Mesendoderm (in vitro differentiated cells): ENCODE measurements at regions not wholly inside any gene's neighbourhood (a gene's known extent, or its start where the extent isn't known, plus 50 kb on each side); places are given as distances from the start of the nearest gene placed in this dataset.

ENCODE experiments used
- DNase-seq: peaks from one replicate; pipeline ENCODE4 v3.0.0; 2013
- H2AK5ac ChIP-seq: 2 replicates; pipeline ENCODE4 v1.6.1; 2013; ENCODE audit warnings: low read length, inconsistent platforms
- H2BK120ac ChIP-seq: 2 replicates; pipeline ENCODE4 v1.6.1; 2013; ENCODE audit warnings: low read depth, mild to moderate bottlenecking, low read length, moderate library complexity, mixed read lengths
- H2BK15ac ChIP-seq: replicated peaks from 2 replicates; pipeline ENCODE4 v1.6.1; 2013; ENCODE audit warnings: low read depth, mild to moderate bottlenecking, moderate library complexity
- H2BK5ac ChIP-seq: 2 replicates; pipeline ENCODE4 v1.6.1; 2013; ENCODE audit warnings: low read length, inconsistent platforms
- H3K18ac ChIP-seq: 2 replicates; pipeline ENCODE4 v1.6.1; 2013; ENCODE audit warnings: mild to moderate bottlenecking, low read length, mixed read lengths
- H3K23ac ChIP-seq: one replicate; pipeline ENCODE4 v1.6.1; 2013; ENCODE audit warnings: low read length
- H3K27ac ChIP-seq: 2 replicates; pipeline ENCODE4 v1.5.1; 2013; ENCODE audit warnings: low read depth, mild to moderate bottlenecking, inconsistent platforms, low read length, moderate library complexity
- H3K27me3 ChIP-seq: 2 replicates; pipeline ENCODE4 v1.6.1; 2013; ENCODE audit warnings: low read length, control low read depth, mild to moderate bottlenecking, inconsistent platforms; ENCODE audit not compliant: insufficient read depth, poor library complexity
- H3K36me3 ChIP-seq: 2 replicates; pipeline ENCODE4 v1.6.1; 2013; ENCODE audit warnings: low read length, inconsistent platforms; ENCODE audit not compliant: control insufficient read depth, insufficient read depth
- H3K4ac ChIP-seq: one replicate; pipeline ENCODE4 v1.6.1; 2013; ENCODE audit warnings: low read depth, mild to moderate bottlenecking, low read length, moderate library complexity
- H3K4me1 ChIP-seq: 2 replicates; pipeline ENCODE4 v1.6.1; 2013; ENCODE audit warnings: low read depth, low read length, inconsistent platforms; ENCODE audit not compliant: control insufficient read depth
- H3K4me2 ChIP-seq: 2 replicates; pipeline ENCODE4 v1.6.1; 2013; ENCODE audit warnings: low read length
- H3K4me3 ChIP-seq: 2 replicates; pipeline ENCODE4 v1.5.1; 2013; ENCODE audit warnings: mild to moderate bottlenecking, low read length
- H3K56ac ChIP-seq: one replicate; pipeline ENCODE4 v1.6.1; 2013; ENCODE audit warnings: low read length
- H3K79me1 ChIP-seq: 2 replicates; pipeline ENCODE4 v1.6.1; 2013; ENCODE audit warnings: low read length, inconsistent platforms
- H3K79me2 ChIP-seq: 2 replicates; pipeline ENCODE4 v1.6.1; 2013; ENCODE audit warnings: mild to moderate bottlenecking, low read length; ENCODE audit not compliant: control insufficient read depth, insufficient read depth
- H3K9ac ChIP-seq: 2 replicates; pipeline ENCODE4 v1.6.1; 2013; ENCODE audit warnings: low read length, inconsistent platforms
- H4K5ac ChIP-seq: one replicate; pipeline ENCODE4 v1.6.1; 2013; ENCODE audit warnings: low read length
- H4K8ac ChIP-seq: one replicate; pipeline ENCODE4 v1.6.1; 2013; ENCODE audit warnings: low read depth, mild to moderate bottlenecking, control low read depth, low read length, moderate library complexity
- WGBS: extraction: QIAGEN DNeasy Blood & Tissue Kit; methylation state at CpG from one replicate; pipeline ENCODE4 v1.1.7; 2013; ENCODE audit warnings: low lambda C conversion rate, missing lambda C conversion rate; ENCODE audit not compliant: insufficient coverage; ENCODE audit errors: extremely low coverage; 5-methylcytosine and 5-hydroxymethylcytosine counted together

- no peak for DNase-seq
- H4K5ac ChIP-seq = no peak overlapping the region
- 100% methylated on average over 1 of the region's 3 CpGs for WGBS
These were observed 540.9 kb downstream of the DSC3 start for GRCh38 chr18:30501594-30501993.

GRCh38 chr18:30500240-30500945, 542.1 kb downstream of the DSC3 start:
- no CpG with 5 or more reads among the region's 4 CpGs for WGBS
- Histone ChIP-seq H2BK5ac (no peak overlapping the region), H3K27me3 (no peaks in the 10 kb centered on the region), H3K79me1 (no peaks in the 10 kb centered on the region), H3K79me2 (no peaks in the 10 kb centered on the region), H2BK120ac (no peak overlapping the region), H3K4ac (no peak overlapping the region), H3K4me1 (no peaks in the 10 kb centered on the region), H3K36me3 (no peaks in the 10 kb centered on the region), H3K27ac (no peak overlapping the region), H3K56ac (no peak overlapping the region), H2AK5ac (no peak overlapping the region), H3K4me2 (no peak overlapping the region), H4K8ac (no peak overlapping the region), H3K23ac (no peak overlapping the region), H4K5ac (no peak overlapping the region), H2BK15ac (no peak overlapping the region), H3K9ac (no peak overlapping the region), H3K18ac (no peak overlapping the region), H3K4me3 (no peak overlapping the region)
- no peak for DNase-seq

More at GRCh38 chr18:30501594-30501993, 540.9 kb downstream of the DSC3 start:
- H3K79me2 ChIP-seq = no peaks in the 10 kb centered on the region
- H3K4ac ChIP-seq = no peak overlapping the region
- no peak overlapping the region for H2AK5ac ChIP-seq
- no peaks in the 10 kb centered on the region for H3K27me3 ChIP-seq
- H3K9ac ChIP-seq = no peak overlapping the region
- no peak overlapping the region for H3K56ac ChIP-seq
- H3K79me1 ChIP-seq = no peaks in the 10 kb centered on the region
- H3K27ac ChIP-seq = no peak overlapping the region
- no peak overlapping the region for H3K18ac ChIP-seq
- H2BK15ac ChIP-seq = no peak overlapping the region
- H3K4me1 ChIP-seq = no peaks in the 10 kb centered on the region
- no peak overlapping the region for H3K23ac ChIP-seq
- no peak overlapping the region for H2BK5ac ChIP-seq
- no peak overlapping the region for H3K4me3 ChIP-seq
- no peak overlapping the region for H4K8ac ChIP-seq
- H3K36me3 ChIP-seq = no peaks in the 10 kb centered on the region
- H3K4me2 ChIP-seq = no peak overlapping the region
- H2BK120ac ChIP-seq = no peak overlapping the region

DNA sequence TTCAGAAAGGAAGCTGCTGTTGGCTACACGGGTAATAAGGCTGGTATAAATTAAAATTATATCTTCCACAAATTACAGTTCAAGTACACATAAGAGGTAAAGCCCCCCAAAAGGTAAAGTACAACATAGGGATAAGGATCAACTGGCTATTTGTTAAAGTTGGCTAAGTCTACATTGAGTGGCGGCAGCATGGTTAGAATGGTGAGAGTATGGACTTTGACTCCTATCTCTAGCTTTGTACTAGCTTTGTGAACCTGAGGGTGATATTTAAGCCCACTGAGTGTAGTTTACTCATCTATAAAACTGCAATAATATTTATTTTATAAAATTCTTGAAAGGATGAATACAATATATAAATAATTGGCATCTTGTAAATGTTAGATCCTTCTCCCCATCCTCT, 542.8 kb downstream of the DSC3 start:
- Histone ChIP-seq H2BK15ac (no peak overlapping the region), H2BK5ac (no peak overlapping the region), H3K79me2 (no peaks in the 10 kb centered on the region), H3K4me2 (no peak overlapping the region), H3K9ac (no peak overlapping the region), H3K23ac (no peak overlapping the region), H4K8ac (no peak overlapping the region), H3K27ac (no peak overlapping the region), H3K4me1 (no peaks in the 10 kb centered on the region), H2BK120ac (no peak overlapping the region), H3K36me3 (no peaks in the 10 kb centered on the region), H3K4me3 (no peak overlapping the region), H4K5ac (no peak overlapping the region), H3K4ac (no peak overlapping the region), H3K27me3 (no peaks in the 10 kb centered on the region), H3K79me1 (no peaks in the 10 kb centered on the region), H3K18ac (no peak overlapping the region), H3K56ac (no peak overlapping the region), H2AK5ac (no peak overlapping the region)
- WGBS = no CpG with 5 or more reads among the region's 2 CpGs
- DNase-seq = no peak

DNA sequence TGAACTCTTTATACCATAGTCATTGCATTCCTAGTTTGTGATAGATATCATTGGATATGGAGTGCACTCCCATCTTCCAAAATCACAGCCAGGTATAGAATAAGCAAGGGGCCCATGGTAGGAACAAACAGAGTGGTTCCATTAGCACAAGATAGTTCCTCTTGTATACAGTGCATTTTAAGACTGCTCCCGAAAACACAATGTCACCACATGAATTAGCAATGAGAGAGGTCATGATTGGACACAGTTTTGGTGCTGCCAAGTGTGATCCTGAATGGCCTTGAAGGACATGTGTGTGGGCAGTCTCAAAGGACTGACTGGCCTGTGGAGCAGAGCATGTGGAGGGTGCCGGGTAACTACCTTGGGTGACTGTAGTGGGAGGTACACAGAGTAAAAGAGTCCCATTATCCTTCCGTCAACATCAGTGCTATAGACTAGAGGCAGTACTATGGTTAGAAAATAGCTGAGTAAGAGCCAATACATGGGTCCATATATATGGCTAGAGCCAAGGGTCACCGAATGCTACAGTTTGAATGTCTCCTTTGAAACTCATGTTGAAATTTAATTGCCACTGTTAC, 549.9 kb downstream of the DSC3 start:
- Histone ChIP-seq H3K27ac (no peak overlapping the region), H3K36me3 (no peaks in the 10 kb centered on the region), H2AK5ac (no peak overlapping the region), H3K4ac (no peak overlapping the region), H3K9ac (no peak overlapping the region), H3K4me1 (no peaks in the 10 kb centered on the region), H3K4me2 (no peak overlapping the region), H3K27me3 (no peaks in the 10 kb centered on the region), H3K56ac (no peak overlapping the region), H4K8ac (no peak overlapping the region), H3K23ac (no peak overlapping the region), H2BK15ac (no peak overlapping the region), H3K4me3 (no peak overlapping the region), H2BK5ac (no peak overlapping the region), H3K79me2 (no peaks in the 10 kb centered on the region), H2BK120ac (no peak overlapping the region), H3K79me1 (no peaks in the 10 kb centered on the region), H4K5ac (no peak overlapping the region), H3K18ac (no peak overlapping the region)
- no peak for DNase-seq
- no CpG with 5 or more reads among the region's 4 CpGs for WGBS

DNA sequence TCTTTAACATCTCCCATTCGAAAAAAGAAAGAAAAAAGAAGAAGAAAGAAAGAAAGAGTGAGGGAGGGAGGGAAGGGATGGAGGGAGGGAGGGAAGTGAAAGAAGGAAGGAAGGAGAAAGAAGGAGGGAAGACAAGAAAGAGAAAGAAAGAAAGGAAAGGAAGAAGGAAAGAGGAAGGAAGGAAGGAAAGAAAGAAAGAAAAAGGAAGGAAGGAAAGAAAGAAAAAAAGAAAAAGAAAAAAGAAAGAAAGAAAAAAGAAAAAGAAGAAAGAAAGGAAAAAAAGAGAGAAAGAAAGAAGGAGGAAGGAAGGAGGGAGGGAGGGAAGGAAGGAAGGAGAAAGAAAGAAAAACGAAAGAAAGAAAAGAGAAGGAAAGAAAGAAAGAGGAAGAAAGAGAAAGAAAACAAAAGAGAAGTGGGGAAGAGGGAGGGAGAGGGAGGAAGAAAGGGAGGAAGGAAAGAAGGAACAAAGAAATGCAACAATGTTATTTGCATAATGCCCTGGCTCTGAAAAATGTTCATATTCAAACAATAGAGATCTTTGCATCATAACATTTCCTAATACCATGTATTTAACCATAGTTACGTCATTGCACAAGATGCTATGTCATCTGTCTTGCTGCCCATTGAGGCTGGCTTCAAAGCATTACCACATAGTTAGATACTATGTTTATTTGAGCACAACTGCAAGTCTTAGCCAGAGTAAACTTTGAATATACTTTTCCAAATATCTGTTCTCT, 550.6 kb downstream of the DSC3 start:
- Histone ChIP-seq H3K36me3 (no peaks in the 10 kb centered on the region), H4K5ac (no peak overlapping the region), H3K56ac (no peak overlapping the region), H3K4me2 (no peak overlapping the region), H3K4me1 (no peaks in the 10 kb centered on the region), H3K4me3 (no peak overlapping the region), H3K9ac (no peak overlapping the region), H2BK120ac (no peak overlapping the region), H3K18ac (no peak overlapping the region), H3K4ac (no peak overlapping the region), H3K79me1 (no peaks in the 10 kb centered on the region), H3K79me2 (no peaks in the 10 kb centered on the region), H2BK5ac (no peak overlapping the region), H3K27ac (no peak overlapping the region), H3K27me3 (no peaks in the 10 kb centered on the region), H2BK15ac (no peak overlapping the region), H4K8ac (no peak overlapping the region), H2AK5ac (no peak overlapping the region), H3K23ac (no peak overlapping the region)
- no CpG with 5 or more reads among the region's 3 CpGs for WGBS
- no peak for DNase-seq
